ENCODE measurements at regions not wholly inside any gene's neighbourhood (a gene's known extent, or its start where the extent isn't known, plus 50 kb on each side); places are given as distances from the start of the nearest gene placed in this dataset.

- Histone ChIP-seq H3K14ac (ENCODE audit: low read length) (no peak overlapping the region), H2AFZ (ENCODE audit: insufficient read depth, low read length, poor library complexity) (no peak overlapping the region), H3K79me2 (ENCODE audit: control insufficient read depth, insufficient read depth, low read length, poor library complexity) (no peaks in the 10 kb centered on the region), H3K27ac (ENCODE audit: low read depth, low read length) (no peak overlapping the region), H2AK5ac (ENCODE audit: low read length) (no peak overlapping the region), H3K9ac (ENCODE audit: low read length) (no peak overlapping the region), H3K4ac (ENCODE audit: low read depth, low read length) (no peak overlapping the region), H2BK120ac (ENCODE audit: insufficient read depth, low read length, poor library complexity) (no peak overlapping the region), H2BK5ac (ENCODE audit: low read depth, low read length, poor library complexity) (no peak overlapping the region), H3K36me3 (ENCODE audit: control insufficient read depth in 1 of 2, insufficient read depth in 2 of 2, low read length in 2 of 2) (no peaks in the 10 kb centered on the region), H4K8ac (ENCODE audit: low read depth, low read length) (no peak overlapping the region), H4K12ac (ENCODE audit: low read depth, low read length) (no peak overlapping the region), H3K18ac (ENCODE audit: low read length) (no peak overlapping the region), H3K23ac (ENCODE audit: low read length) (no peak overlapping the region), H3K9me3 (ENCODE audit: insufficient read depth, low read depth, low read length) (no peaks in the 10 kb centered on the region), H3K4me2 (ENCODE audit: low read length) (no peak overlapping the region), H3K79me1 (ENCODE audit: low read length) (no peaks in the 10 kb centered on the region), H3K4me1 (ENCODE audit: control insufficient read depth in 1 of 2, insufficient read depth in 2 of 2, low read length in 2 of 2) (no peaks in the 10 kb centered on the region), H4K91ac (ENCODE audit: low read depth, low read length) (no peak overlapping the region), H3K4me3 (ENCODE audit: low read depth, low read length) (no peak overlapping the region), H3K27me3 (ENCODE audit: insufficient read depth, low read length) (no peaks in the 10 kb centered on the region), H2BK12ac (ENCODE audit: low read length) (no peak overlapping the region)
- no peak for DNase-seq
- WGBS (ENCODE audit: extremely low coverage, insufficient coverage, insufficient read length) = no CpG with 5 or more reads among the region's 1 CpG
Observed at GRCh38 chr7:15049157-15049556, 146.6 kb upstream of the DGKB start.

- no peak overlapping the region for H3K4ac ChIP-seq (ENCODE audit: low read depth, low read length)
- no peak overlapping the region for H2AFZ ChIP-seq (ENCODE audit: insufficient read depth, low read length, poor library complexity)
- H3K4me3 ChIP-seq (ENCODE audit: low read depth, low read length) = no peak overlapping the region
- H3K79me1 ChIP-seq (ENCODE audit: low read length) = no peaks in the 10 kb centered on the region
- H4K12ac ChIP-seq (ENCODE audit: low read depth, low read length) = no peak overlapping the region
- no peak overlapping the region for H4K91ac ChIP-seq (ENCODE audit: low read depth, low read length)
- DNase-seq = no peak
- H3K4me1 ChIP-seq (ENCODE audit: control insufficient read depth in 1 of 2, insufficient read depth in 2 of 2, low read length in 2 of 2) = no peaks in the 10 kb centered on the region
- H3K36me3 ChIP-seq (ENCODE audit: control insufficient read depth in 1 of 2, insufficient read depth in 2 of 2, low read length in 2 of 2) = no peaks in the 10 kb centered on the region
- no CpG with 5 or more reads among the region's 2 CpGs for WGBS (ENCODE audit: extremely low coverage, insufficient coverage, insufficient read length)
- no peaks in the 10 kb centered on the region for H3K79me2 ChIP-seq (ENCODE audit: control insufficient read depth, insufficient read depth, low read length, poor library complexity)
- no peak overlapping the region for H3K18ac ChIP-seq (ENCODE audit: low read length)
- H3K4me2 ChIP-seq (ENCODE audit: low read length) = no peak overlapping the region
- H2BK12ac ChIP-seq (ENCODE audit: low read length) = no peak overlapping the region
- no peak overlapping the region for H2AK5ac ChIP-seq (ENCODE audit: low read length)
- H3K9me3 ChIP-seq (ENCODE audit: insufficient read depth, low read depth, low read length) = no peaks in the 10 kb centered on the region
- no peak overlapping the region for H3K27ac ChIP-seq (ENCODE audit: low read depth, low read length)
- H2BK5ac ChIP-seq (ENCODE audit: low read depth, low read length, poor library complexity) = no peak overlapping the region
- no peak overlapping the region for H3K14ac ChIP-seq (ENCODE audit: low read length)
- no peak overlapping the region for H4K8ac ChIP-seq (ENCODE audit: low read depth, low read length)
- H2BK120ac ChIP-seq (ENCODE audit: insufficient read depth, low read length, poor library complexity) = no peak overlapping the region
- no peaks in the 10 kb centered on the region for H3K27me3 ChIP-seq (ENCODE audit: insufficient read depth, low read length)
- H3K9ac ChIP-seq (ENCODE audit: low read length) = no peak overlapping the region
- H3K23ac ChIP-seq (ENCODE audit: low read length) = no peak overlapping the region
Observed at GRCh38 chr7:15046861-15047260, 144.3 kb upstream of the DGKB start.

GRCh38 chr7:15043931-15044330 is 141.4 kb upstream of the DGKB start:
- WGBS (ENCODE audit: extremely low coverage, insufficient coverage, insufficient read length) = no CpG with 5 or more reads among the region's 6 CpGs
- Histone ChIP-seq H2BK5ac (ENCODE audit: low read depth, low read length, poor library complexity) (no peak overlapping the region), H3K4me1 (ENCODE audit: control insufficient read depth in 1 of 2, insufficient read depth in 2 of 2, low read length in 2 of 2) (no peaks in the 10 kb centered on the region), H3K79me2 (ENCODE audit: control insufficient read depth, insufficient read depth, low read length, poor library complexity) (no peaks in the 10 kb centered on the region), H4K91ac (ENCODE audit: low read depth, low read length) (no peak overlapping the region), H3K9me3 (ENCODE audit: insufficient read depth, low read depth, low read length) (no peaks in the 10 kb centered on the region), H2BK12ac (ENCODE audit: low read length) (no peak overlapping the region), H4K8ac (ENCODE audit: low read depth, low read length) (no peak overlapping the region), H3K36me3 (ENCODE audit: control insufficient read depth in 1 of 2, insufficient read depth in 2 of 2, low read length in 2 of 2) (no peaks in the 10 kb centered on the region), H3K4me2 (ENCODE audit: low read length) (no peak overlapping the region), H2BK120ac (ENCODE audit: insufficient read depth, low read length, poor library complexity) (no peak overlapping the region), H3K27me3 (ENCODE audit: insufficient read depth, low read length) (no peaks in the 10 kb centered on the region), H3K23ac (ENCODE audit: low read length) (no peak overlapping the region), H3K18ac (ENCODE audit: low read length) (no peak overlapping the region), H3K4me3 (ENCODE audit: low read depth, low read length) (no peak overlapping the region), H3K4ac (ENCODE audit: low read depth, low read length) (no peak overlapping the region), H2AK5ac (ENCODE audit: low read length) (no peak overlapping the region), H2AFZ (ENCODE audit: insufficient read depth, low read length, poor library complexity) (no peak overlapping the region), H3K79me1 (ENCODE audit: low read length) (no peaks in the 10 kb centered on the region), H3K14ac (ENCODE audit: low read length) (no peak overlapping the region), H4K12ac (ENCODE audit: low read depth, low read length) (no peak overlapping the region), H3K9ac (ENCODE audit: low read length) (no peak overlapping the region), H3K27ac (ENCODE audit: low read depth, low read length) (no peak overlapping the region)
- no peak for DNase-seq

DNA sequence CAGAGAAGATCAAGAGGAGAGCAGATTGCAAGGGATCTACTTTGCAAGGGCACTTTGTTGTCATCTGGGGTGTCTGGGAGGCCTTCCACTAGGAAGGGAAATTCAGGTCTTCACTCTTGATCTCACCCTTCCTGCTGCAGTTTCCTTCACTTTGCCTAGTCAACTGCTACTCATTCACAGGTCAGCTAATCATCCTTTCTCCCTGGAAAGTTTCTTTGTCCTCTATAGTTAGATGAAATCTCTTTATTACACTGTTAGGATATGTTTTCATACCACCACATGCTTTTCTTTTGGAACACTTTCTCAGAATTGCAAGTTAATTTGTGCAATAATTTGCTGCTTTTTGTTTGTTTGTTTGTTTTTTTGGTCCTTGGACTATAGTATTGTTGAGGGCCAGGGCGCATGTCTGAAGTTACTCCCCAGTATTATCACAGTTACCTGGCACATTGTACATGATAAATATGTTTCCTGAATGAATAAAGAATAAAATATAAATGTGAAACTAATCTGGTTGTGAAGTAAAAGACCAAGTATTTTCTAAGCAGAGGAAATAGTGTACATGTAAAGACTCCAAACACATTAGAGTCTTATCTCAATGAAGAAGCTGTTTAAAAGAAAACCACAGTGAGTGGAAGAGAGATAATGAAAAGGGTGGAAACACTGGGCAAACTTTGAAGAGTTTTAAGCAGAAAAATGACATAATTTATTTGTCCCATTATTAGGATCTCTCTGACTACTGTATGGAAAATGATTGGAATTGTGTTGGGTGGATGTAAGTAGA is 139.9 kb upstream of the DGKB start:
- Histone ChIP-seq H3K36me3 (ENCODE audit: control insufficient read depth in 1 of 2, insufficient read depth in 2 of 2, low read length in 2 of 2) (no peaks in the 10 kb centered on the region), H3K79me2 (ENCODE audit: control insufficient read depth, insufficient read depth, low read length, poor library complexity) (no peaks in the 10 kb centered on the region), H3K27ac (ENCODE audit: low read depth, low read length) (no peak overlapping the region), H3K18ac (ENCODE audit: low read length) (no peak overlapping the region), H3K79me1 (ENCODE audit: low read length) (no peaks in the 10 kb centered on the region), H2AFZ (ENCODE audit: insufficient read depth, low read length, poor library complexity) (no peak overlapping the region), H2BK12ac (ENCODE audit: low read length) (no peak overlapping the region), H4K12ac (ENCODE audit: low read depth, low read length) (no peak overlapping the region), H3K4ac (ENCODE audit: low read depth, low read length) (no peak overlapping the region), H3K14ac (ENCODE audit: low read length) (no peak overlapping the region), H2AK5ac (ENCODE audit: low read length) (no peak overlapping the region), H3K4me1 (ENCODE audit: control insufficient read depth in 1 of 2, insufficient read depth in 2 of 2, low read length in 2 of 2) (no peaks in the 10 kb centered on the region), H4K8ac (ENCODE audit: low read depth, low read length) (no peak overlapping the region), H2BK120ac (ENCODE audit: insufficient read depth, low read length, poor library complexity) (no peak overlapping the region), H3K4me3 (ENCODE audit: low read depth, low read length) (no peak overlapping the region), H3K23ac (ENCODE audit: low read length) (no peak overlapping the region), H3K9ac (ENCODE audit: low read length) (no peak overlapping the region), H2BK5ac (ENCODE audit: low read depth, low read length, poor library complexity) (no peak overlapping the region), H3K4me2 (ENCODE audit: low read length) (no peak overlapping the region), H3K9me3 (ENCODE audit: insufficient read depth, low read depth, low read length) (no peaks in the 10 kb centered on the region), H4K91ac (ENCODE audit: low read depth, low read length) (no peak overlapping the region), H3K27me3 (ENCODE audit: insufficient read depth, low read length) (no peaks in the 10 kb centered on the region)
- no CpG with 5 or more reads among the region's 1 CpG for WGBS (ENCODE audit: extremely low coverage, insufficient coverage, insufficient read length)
- no peak for DNase-seq
